GM12873 (cell line): ENCODE measurements at regions not wholly inside any gene's neighbourhood (a gene's known extent, or its start where the extent isn't known, plus 50 kb on each side); places are given as distances from the start of the nearest gene placed in this dataset.

Source experiments
- TF ChIP-seq, protein P1 (sequence below): IDR thresholded peaks from 2 replicates; pipeline ENCODE4 v1.5.1; 2012; ENCODE audit warnings: low read depth, mild to moderate bottlenecking, moderate library complexity, low read length, control low read depth; ENCODE audit not compliant: insufficient read depth; ENCODE audit errors: missing control alignments

DNA sequence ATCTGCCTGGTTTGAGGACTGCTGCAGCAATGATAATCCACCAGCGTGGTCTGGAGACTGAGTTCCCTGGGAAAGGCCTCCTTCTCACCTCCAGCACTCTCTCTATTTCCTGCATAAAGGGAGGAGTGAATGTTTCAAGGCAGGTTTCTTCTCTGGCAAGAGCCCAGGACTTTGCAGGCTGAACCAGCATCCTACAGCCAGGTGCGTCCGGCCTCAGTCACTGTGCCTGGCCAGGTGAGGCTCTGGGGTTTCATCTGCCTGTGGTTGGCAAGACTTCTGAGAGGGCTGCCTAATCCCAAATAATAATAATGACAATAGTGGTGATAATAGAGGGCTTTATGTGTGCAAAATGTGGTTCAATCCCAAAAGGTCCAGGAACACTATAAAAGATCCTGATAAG is 269.0 kb upstream of the TBC1D5 start:
- TF ChIP-seq, protein P1, sequence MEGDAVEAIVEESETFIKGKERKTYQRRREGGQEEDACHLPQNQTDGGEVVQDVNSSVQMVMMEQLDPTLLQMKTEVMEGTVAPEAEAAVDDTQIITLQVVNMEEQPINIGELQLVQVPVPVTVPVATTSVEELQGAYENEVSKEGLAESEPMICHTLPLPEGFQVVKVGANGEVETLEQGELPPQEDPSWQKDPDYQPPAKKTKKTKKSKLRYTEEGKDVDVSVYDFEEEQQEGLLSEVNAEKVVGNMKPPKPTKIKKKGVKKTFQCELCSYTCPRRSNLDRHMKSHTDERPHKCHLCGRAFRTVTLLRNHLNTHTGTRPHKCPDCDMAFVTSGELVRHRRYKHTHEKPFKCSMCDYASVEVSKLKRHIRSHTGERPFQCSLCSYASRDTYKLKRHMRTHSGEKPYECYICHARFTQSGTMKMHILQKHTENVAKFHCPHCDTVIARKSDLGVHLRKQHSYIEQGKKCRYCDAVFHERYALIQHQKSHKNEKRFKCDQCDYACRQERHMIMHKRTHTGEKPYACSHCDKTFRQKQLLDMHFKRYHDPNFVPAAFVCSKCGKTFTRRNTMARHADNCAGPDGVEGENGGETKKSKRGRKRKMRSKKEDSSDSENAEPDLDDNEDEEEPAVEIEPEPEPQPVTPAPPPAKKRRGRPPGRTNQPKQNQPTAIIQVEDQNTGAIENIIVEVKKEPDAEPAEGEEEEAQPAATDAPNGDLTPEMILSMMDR, result no peak

DNA sequence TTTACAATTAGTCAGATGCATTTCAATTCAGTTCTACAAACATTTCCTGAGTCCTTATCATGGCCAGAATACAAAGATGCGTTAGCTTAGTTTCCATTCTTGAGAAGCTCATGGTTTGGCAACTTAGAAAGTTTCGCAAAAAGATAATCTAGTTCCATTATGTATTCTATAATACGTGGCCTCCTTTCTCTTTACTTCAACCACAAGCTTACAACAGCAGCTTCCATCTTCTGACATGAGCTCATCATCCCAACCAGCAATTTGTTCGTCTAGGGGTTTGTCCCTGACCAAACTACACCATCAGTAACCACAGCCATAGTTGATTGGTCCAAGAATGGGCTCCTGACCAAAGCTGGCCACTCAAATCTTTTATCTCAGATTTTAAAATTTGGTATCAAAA is 267.6 kb upstream of the TBC1D5 start:
- TF ChIP-seq, protein P1, result no peak

DNA sequence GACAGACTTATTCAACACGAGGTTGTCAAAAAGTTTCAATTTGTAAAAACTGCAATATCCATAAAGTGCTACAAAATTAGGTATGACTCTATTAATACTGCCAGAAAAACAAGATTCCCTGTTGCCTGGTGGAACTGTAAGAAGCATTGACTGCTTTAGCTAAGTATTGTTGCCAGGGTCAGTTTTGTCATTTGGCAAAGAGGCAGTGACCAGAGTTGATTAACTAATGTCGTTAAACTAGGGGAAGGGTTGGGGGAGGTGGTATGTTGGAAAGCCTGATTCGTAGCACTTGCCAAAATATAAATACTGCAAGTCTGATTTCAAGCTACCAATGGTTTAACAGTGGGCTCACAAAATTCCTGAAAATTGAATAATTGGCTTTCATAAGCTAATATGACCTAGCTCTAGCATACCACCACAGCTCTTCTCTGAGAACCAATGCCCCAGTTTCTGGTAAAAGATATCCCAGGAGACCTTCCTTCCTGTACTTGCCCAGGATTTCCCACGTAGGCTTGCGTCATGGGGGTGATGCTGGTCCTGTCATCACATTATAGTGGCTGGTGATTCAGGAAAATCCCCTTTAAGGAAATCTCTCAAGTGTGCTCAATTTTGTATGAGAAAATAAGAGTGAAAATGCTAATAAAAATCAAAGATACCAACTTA is 266.4 kb upstream of the TBC1D5 start:
- TF ChIP-seq, protein P1, result no peak

DNA sequence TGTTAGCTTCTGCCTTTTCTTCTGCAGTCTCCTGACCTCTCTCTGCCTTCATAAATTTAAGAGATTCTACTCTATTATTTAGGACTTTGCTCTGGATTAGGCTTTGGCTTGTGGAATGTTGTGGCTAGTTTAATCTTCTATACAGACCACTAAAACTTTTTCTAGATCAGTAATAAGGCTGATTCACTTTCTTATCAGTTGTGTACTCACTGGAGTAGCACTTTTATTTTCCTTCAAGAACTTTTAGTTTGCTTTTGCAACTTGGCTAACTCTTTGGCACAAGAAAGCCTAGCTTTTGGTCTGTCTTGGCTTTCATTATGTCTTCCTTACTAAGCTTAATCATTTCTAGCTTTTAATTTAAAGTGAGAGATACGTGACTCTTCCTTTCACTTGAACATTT is 265.5 kb upstream of the TBC1D5 start:
- TF ChIP-seq, protein P1, result no peak

DNA sequence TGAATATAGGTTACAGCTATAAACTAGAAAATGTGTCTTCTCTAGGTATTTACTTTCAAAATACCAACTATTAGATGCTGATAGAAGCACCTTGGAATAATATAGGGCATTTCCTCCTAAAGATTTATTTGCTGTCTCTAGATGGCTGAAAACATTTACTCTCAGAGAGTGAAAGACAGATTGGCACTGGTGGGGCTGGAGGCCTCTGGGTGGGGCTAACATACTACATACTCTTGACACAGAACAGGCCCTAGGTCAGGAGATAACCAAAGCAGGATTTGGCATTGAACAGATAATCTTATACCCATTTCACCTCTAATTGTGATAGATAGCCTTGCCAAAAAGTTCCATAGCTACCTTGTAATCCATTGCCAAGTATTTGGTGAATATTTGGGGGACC is 253.3 kb upstream of the TBC1D5 start:
- TF ChIP-seq, protein P1, result no peak

DNA sequence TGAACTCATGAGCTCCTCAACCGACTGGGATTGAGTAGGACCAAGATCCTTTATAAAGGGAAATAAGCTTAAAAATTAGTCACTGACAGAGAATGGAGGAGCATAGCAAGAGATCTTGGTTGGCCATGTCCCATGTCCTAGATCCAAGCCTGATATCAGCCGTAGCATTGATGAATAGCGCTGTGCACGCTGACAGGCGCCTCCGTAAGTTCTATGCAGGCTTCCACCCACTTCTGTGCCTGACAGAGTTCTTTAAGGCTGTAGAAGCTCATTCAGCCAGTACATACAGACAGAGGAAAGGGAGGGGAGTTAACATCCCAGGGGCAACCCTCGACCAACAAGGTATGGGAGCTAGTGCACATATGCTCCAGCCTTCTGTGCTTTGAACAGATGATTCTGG is 251.7 kb upstream of the TBC1D5 start:
- TF ChIP-seq, protein P1, result no peak

DNA sequence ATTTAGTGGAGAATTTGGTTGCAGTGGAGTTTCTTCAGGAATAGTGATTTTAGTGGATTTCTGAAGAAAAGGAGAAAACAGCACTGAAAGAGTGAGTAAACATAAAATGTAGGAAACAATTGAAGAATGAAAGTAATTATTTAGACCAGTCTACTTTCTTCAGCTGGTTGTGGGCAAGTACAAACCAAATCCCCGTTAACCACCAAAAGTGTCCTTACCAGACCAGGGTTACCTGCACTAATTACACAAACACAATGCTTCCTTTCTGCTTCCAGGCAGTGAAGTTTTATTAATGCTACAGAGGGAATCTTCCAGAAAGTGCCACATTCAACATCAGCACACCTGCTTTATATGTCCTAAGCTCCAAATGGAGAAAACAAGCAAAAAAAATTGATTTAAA is 248.0 kb upstream of the TBC1D5 start:
- TF ChIP-seq, protein P1, result no peak
